Spinal cord (tissue), 9 donors: ENCODE measurements at regions not wholly inside any gene's neighbourhood (a gene's known extent, or its start where the extent isn't known, plus 50 kb on each side); places are given as distances from the start of the nearest gene placed in this dataset.

ENCODE experiments used
- DNase-seq, 6 donors: peaks; one replicate each; pipeline versions ENCODE4 v3.0.0 to v3.0.0-alpha.2; 2013 to 2015; ENCODE audit warnings: low spot score in 6 of 6, low read depth in 4 of 6
- H3K27ac ChIP-seq: one replicate; pipeline ENCODE4 v1.5.1; 2013; ENCODE audit warnings: low read depth, low read length, control low read depth
- H3K27me3 ChIP-seq: one replicate; pipeline ENCODE4 v1.6.1; 2013; ENCODE audit warnings: low read length; ENCODE audit not compliant: control insufficient read depth, insufficient read depth
- H3K36me3 ChIP-seq: one replicate; pipeline ENCODE4 v1.6.1; 2013; ENCODE audit warnings: low read length; ENCODE audit not compliant: control insufficient read depth, insufficient read depth
- H3K4me1 ChIP-seq: one replicate; pipeline ENCODE4 v1.6.1; 2013; ENCODE audit warnings: low read length; ENCODE audit not compliant: control insufficient read depth, insufficient read depth
- H3K4me3 ChIP-seq: one replicate; pipeline ENCODE4 v1.5.1; 2013; ENCODE audit warnings: low read depth, low read length, control low read depth
- H3K9me3 ChIP-seq: one replicate; pipeline ENCODE4 v1.6.1; 2013; ENCODE audit warnings: low read length; ENCODE audit not compliant: control insufficient read depth, insufficient read depth
- WGBS: methylation state at CpG from one replicate; pipeline ENCODE4 v1.1.5; 2013; ENCODE audit warnings: missing lambda C conversion rate; ENCODE audit not compliant: insufficient coverage; 5-methylcytosine and 5-hydroxymethylcytosine counted together
- donor health status: healthy.

DNA sequence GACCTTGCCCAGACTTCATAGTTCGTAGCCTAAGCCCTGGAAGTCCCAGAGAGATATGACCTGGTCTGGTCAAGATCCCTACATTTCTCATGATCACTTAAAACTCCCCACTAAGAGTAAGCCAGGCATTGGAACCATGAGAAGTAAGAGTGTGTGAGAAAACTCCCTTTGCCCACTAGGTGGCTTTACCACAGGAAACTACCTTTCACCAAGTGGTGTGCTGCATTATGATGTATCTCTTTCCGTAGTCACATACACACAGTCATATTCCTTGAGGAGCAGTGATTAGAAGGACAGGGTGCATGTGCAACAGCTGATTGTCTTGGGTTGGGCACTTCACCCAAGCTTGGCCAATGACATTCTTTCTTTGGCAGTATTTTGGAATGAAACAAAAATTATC is 639.3 kb downstream of the KCNJ2 start:
- DNase-seq: no peak
- Histone ChIP-seq H3K4me3 (no peak overlapping the region), H3K9me3 (no peaks in the 10 kb centered on the region), H3K36me3 (no peaks in the 10 kb centered on the region), H3K27ac (no peak overlapping the region), H3K4me1 (no peaks in the 10 kb centered on the region), H3K27me3 (no peaks in the 10 kb centered on the region)
- WGBS: no CpG with 5 or more reads among the region's 2 CpGs

GRCh38 chr17:70810609-70811008 is 641.3 kb downstream of the KCNJ2 start:
- no CpG with 5 or more reads among the region's 1 CpG for WGBS
- Histone ChIP-seq H3K27me3 (no peaks in the 10 kb centered on the region), H3K27ac (no peak overlapping the region), H3K36me3 (no peaks in the 10 kb centered on the region), H3K4me3 (no peak overlapping the region), H3K4me1 (no peaks in the 10 kb centered on the region), H3K9me3 (no peaks in the 10 kb centered on the region)
- no peak for DNase-seq

DNA sequence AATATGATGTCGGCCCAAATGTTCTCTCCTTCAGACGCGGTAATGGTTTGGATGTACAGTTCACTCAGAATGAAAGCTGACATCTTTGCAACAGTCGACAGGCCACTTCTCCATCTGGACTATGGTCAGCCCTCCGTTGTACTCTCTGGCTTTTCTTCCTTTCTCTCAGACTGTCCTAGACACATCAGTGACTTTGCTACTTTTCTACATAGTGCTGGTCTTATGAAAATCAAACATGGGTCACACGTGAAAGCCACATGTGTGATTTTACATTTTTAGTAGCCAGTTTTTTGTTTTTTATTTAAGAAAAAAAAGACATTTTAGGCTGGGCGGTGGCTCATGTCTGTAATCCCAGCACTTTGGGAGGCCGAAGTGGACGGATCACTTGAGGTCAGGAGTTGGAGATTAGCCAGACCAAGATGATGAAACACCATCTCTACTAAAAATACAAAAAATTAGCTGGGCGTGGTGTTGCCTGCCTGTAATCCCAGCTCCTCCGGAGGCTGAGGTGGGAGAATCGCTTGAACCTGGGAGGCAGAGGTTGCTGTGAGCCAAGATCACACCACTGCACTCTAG is 644.1 kb downstream of the KCNJ2 start:
- H3K9me3 ChIP-seq: no peaks in the 10 kb centered on the region
- WGBS: 88% methylated on average over 6 of the region's 12 CpGs
- H3K27ac ChIP-seq: no peak overlapping the region
- H3K27me3 ChIP-seq: no peaks in the 10 kb centered on the region
- no peaks in the 10 kb centered on the region for H3K4me1 ChIP-seq
- no peaks in the 10 kb centered on the region for H3K36me3 ChIP-seq
- H3K4me3 ChIP-seq: no peak overlapping the region
- DNase-seq: no peak

DNA sequence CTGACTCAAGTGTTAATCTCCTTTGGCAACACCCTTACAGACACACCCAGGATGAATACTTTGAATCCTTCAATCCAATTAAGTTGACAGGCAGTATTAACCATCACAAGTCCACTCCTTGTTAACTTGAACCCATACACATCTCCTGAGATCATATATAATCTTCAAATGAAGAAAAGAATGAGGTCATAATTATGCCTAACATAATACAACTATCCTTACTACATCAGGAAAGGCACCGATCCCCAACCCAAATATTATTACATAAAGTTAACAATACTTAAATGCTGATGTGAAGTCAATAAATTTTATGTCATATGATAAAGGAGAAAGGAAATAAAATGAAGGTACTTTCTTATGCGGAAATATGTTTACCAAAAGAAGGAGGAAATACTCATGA is 649.9 kb downstream of the KCNJ2 start:
- Histone ChIP-seq H3K4me3 (no peak overlapping the region), H3K9me3 (no peaks in the 10 kb centered on the region), H3K27me3 (no peaks in the 10 kb centered on the region), H3K4me1 (no peaks in the 10 kb centered on the region), H3K36me3 (no peaks in the 10 kb centered on the region), H3K27ac (no peak overlapping the region)
- no peak for DNase-seq
- no CpG with 5 or more reads among the region's 2 CpGs for WGBS

- WGBS: 91% methylated on average over 4 of the region's 6 CpGs
- Histone ChIP-seq H3K4me3 (no peak overlapping the region), H3K36me3 (no peaks in the 10 kb centered on the region), H3K27ac (no peak overlapping the region), H3K27me3 (no peaks in the 10 kb centered on the region), H3K9me3 (no peaks in the 10 kb centered on the region), H3K4me1 (no peaks in the 10 kb centered on the region)
- DNase-seq: no peak
These were observed 650.9 kb downstream of the KCNJ2 start for GRCh38 chr17:70820276-70820675.

GRCh38 chr17:70825321-70826125 is 656.2 kb downstream of the KCNJ2 start:
- no peak overlapping the region for H3K4me3 ChIP-seq
- 13% methylated on average over 1 of the region's 2 CpGs for WGBS
- H3K27ac ChIP-seq: no peak overlapping the region
- no peaks in the 10 kb centered on the region for H3K27me3 ChIP-seq
- no peaks in the 10 kb centered on the region for H3K9me3 ChIP-seq
- no peaks in the 10 kb centered on the region for H3K4me1 ChIP-seq
- H3K36me3 ChIP-seq: no peaks in the 10 kb centered on the region
- DNase-seq: peak in 3 of 6 donors; percentile 3 to 60 (median 39)

DNA sequence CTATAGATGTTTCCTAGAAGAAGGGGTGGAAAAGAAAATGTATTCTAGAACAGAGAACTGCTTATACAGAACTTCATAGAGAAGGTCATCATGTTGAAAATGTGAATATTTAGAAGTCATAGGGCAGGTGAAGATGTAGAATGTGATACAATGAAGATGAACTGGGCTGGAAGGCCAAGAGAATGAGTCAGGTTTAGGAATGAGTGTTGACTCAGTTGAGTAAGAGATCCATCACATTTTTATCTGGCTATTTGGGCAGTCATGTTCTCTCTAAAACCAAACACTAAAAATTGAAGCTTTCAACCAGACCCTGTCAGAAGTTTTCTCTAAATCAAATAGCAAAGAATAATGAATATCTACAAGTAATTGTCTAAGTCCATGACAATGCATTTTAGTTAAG is 660.5 kb downstream of the KCNJ2 start:
- no peaks in the 10 kb centered on the region for H3K36me3 ChIP-seq
- DNase-seq: no peak
- H3K27me3 ChIP-seq: no peaks in the 10 kb centered on the region
- no peak overlapping the region for H3K27ac ChIP-seq
- no peaks in the 10 kb centered on the region for H3K9me3 ChIP-seq
- H3K4me3 ChIP-seq: no peak overlapping the region
- no peaks in the 10 kb centered on the region for H3K4me1 ChIP-seq

DNA sequence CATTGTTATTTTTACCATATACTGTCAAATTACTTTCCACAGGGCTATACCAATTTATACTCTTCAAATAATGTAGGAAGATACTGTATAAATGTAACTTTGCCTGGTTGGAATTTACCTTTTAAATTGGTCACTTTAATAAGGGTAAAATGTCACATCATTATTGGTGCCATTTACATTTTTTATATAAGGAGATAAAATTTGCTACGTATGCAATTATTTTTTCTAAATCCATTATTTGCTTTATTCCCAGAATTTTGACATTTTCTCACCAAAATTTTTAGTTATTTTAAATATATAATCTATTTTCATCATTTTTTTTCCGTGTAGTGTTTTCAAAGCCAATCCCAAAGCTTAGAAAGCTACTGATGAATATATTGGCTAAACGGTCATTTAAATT is 664.7 kb downstream of the KCNJ2 start:
- H3K4me3 ChIP-seq: no peak overlapping the region
- WGBS: no CpG with 5 or more reads among the region's 3 CpGs
- H3K9me3 ChIP-seq: no peaks in the 10 kb centered on the region
- H3K4me1 ChIP-seq: no peaks in the 10 kb centered on the region
- H3K27me3 ChIP-seq: no peaks in the 10 kb centered on the region
- H3K36me3 ChIP-seq: no peaks in the 10 kb centered on the region
- no peak overlapping the region for H3K27ac ChIP-seq
- DNase-seq: no peak

GRCh38 chr17:70848785-70849184 is 679.5 kb downstream of the KCNJ2 start:
- DNase-seq: no peak
- Histone ChIP-seq H3K36me3 (no peaks in the 10 kb centered on the region), H3K27me3 (no peaks in the 10 kb centered on the region), H3K9me3 (no peaks in the 10 kb centered on the region), H3K27ac (no peak overlapping the region), H3K4me3 (no peak overlapping the region), H3K4me1 (no peaks in the 10 kb centered on the region)
- no CpG with 5 or more reads among the region's 3 CpGs for WGBS

DNA sequence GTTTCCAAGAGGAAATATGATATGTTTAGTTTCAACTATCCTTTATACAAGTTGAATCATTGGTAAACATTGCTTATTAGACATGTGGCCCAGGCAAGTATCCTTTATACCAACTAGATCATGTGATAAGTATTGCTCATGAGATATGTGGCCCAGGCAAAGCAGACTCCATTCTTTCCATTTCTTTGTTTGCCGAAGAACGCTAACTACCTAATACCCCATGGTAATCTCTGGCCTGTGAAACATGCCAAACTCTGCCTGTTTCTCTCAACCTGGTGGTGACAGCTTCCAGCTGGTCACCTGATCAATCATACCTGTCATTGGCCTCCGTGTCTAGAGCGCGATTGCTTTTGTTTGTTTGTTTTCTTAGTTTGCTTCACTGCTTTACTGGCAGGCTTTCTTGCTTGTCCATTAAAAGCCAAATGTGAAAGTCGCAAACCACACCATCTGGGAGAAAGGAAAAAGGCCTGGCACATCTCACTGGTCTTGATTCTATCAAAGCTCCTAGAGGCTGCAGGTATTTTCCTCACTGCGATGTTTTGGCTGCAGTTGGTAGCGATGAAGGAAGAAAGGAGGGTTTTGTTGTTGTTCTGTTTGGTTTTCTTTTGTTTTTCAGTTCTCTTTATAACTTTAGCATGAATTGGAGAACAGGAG is 686.2 kb downstream of the KCNJ2 start:
- DNase-seq: peak in 1 of 6 donors; percentile 24
- H3K36me3 ChIP-seq: no peaks in the 10 kb centered on the region
- H3K4me3 ChIP-seq: no peak overlapping the region
- no peak overlapping the region for H3K27ac ChIP-seq
- 50% methylated on average over 7 of the region's 8 CpGs for WGBS
- no peaks in the 10 kb centered on the region for H3K9me3 ChIP-seq
- H3K4me1 ChIP-seq: no peaks in the 10 kb centered on the region
- no peaks in the 10 kb centered on the region for H3K27me3 ChIP-seq
